Posterior vena cava (tissue), 2 donors: ENCODE measurements at regions not wholly inside any gene's neighbourhood (a gene's known extent, or its start where the extent isn't known, plus 50 kb on each side); places are given as distances from the start of the nearest gene placed in this dataset.

Source experiments
- DNase-seq: peaks from one replicate; pipeline ENCODE4 v3.0.0-alpha.2; 2020; ENCODE audit warnings: low spot score
- intact Hi-C, 2 donors: fragments of 100-400 bp; cut with DNase I; formaldehyde crosslinking; loops; one replicate each; pipeline versions ENCODE4 v1.14.1 to v1.14.2; 2022 to 2023
- donor health status: DM: yes; HTN: yes; CAD: no.
- donor health status: DM: yes; HTN: yes; CAD: no.

- DNase-seq = no peak
- intact Hi-C loops = no loop called here
Measured at GRCh38 chr13:64867856-64868255, 2362.3 kb downstream of the PCDH9 start.

- intact Hi-C loops = no loop called here
- no peak for DNase-seq
Measured at GRCh38 chr13:64866331-64866730, 2363.8 kb downstream of the PCDH9 start.

GRCh38 chr13:64855506-64855905, 2374.6 kb downstream of the PCDH9 start:
- intact Hi-C loops = no loop called here
- no peak for DNase-seq

GRCh38 chr13:64850017-64850416, 2380.1 kb downstream of the PCDH9 start:
- DNase-seq = no peak
- intact Hi-C loops = no loop called here

GRCh38 chr13:64849196-64849595, 2380.9 kb downstream of the PCDH9 start:
- intact Hi-C loops = no loop called here
- DNase-seq = no peak

GRCh38 chr13:64847767-64848166, 2382.4 kb downstream of the PCDH9 start:
- intact Hi-C loops = no loop called here
- no peak for DNase-seq

GRCh38 chr13:64845110-64845509, 2385.0 kb downstream of the PCDH9 start:
- DNase-seq = no peak
- intact Hi-C loops = no loop called here

- intact Hi-C loops = no loop called here
Measured at GRCh38 chr13:64819081-64819480, 2411.1 kb downstream of the PCDH9 start.

GRCh38 chr13:64817691-64818090, 2412.4 kb downstream of the PCDH9 start:
- intact Hi-C loops = no loop called here

More at GRCh38 chr13:64819081-64819480, 2411.1 kb downstream of the PCDH9 start:
- DNase-seq = no peak

GRCh38 chr13:64810750-64811149, 2419.4 kb downstream of the PCDH9 start:
- intact Hi-C loops = no loop called here
- no peak for DNase-seq

More at GRCh38 chr13:64817691-64818090, 2412.4 kb downstream of the PCDH9 start:
- no peak for DNase-seq

GRCh38 chr13:64808704-64809103, 2421.4 kb downstream of the PCDH9 start:
- no peak for DNase-seq
- intact Hi-C loops = no loop called here

GRCh38 chr13:64801768-64802167, 2428.4 kb downstream of the PCDH9 start:
- intact Hi-C loops = no loop called here
- DNase-seq = no peak

- intact Hi-C loops = no loop called here
- no peak for DNase-seq
Measured at GRCh38 chr13:64798422-64798821, 2431.7 kb downstream of the PCDH9 start.

GRCh38 chr13:64793592-64793991, 2436.5 kb downstream of the PCDH9 start:
- no peak for DNase-seq
- intact Hi-C loops = no loop called here

- no peak for DNase-seq
- intact Hi-C loops = no loop called here
Measured at GRCh38 chr13:64793131-64793530, 2437.0 kb downstream of the PCDH9 start.

GRCh38 chr13:64791373-64791772, 2438.8 kb downstream of the PCDH9 start:
- no peak for DNase-seq
- intact Hi-C loops = no loop called here

GRCh38 chr13:64782466-64782865, 2447.7 kb downstream of the PCDH9 start:
- DNase-seq = no peak
- intact Hi-C loops = no loop called here

GRCh38 chr13:64778002-64778401, 2452.1 kb downstream of the PCDH9 start:
- intact Hi-C loops = no loop called here
- no peak for DNase-seq

GRCh38 chr13:64774915-64775314, 2455.2 kb downstream of the PCDH9 start:
- intact Hi-C loops = no loop called here
- DNase-seq = no peak

GRCh38 chr13:64770743-64771142, 2459.4 kb downstream of the PCDH9 start:
- intact Hi-C loops = no loop called here

GRCh38 chr13:64767054-64767453, 2463.1 kb downstream of the PCDH9 start:
- intact Hi-C loops = no loop called here
- DNase-seq = no peak

More at GRCh38 chr13:64770743-64771142, 2459.4 kb downstream of the PCDH9 start:
- no peak for DNase-seq

GRCh38 chr13:64765636-64766035, 2464.5 kb downstream of the PCDH9 start:
- intact Hi-C loops = no loop called here
- no peak for DNase-seq
